ENCODE measurements at regions not wholly inside any gene's neighbourhood (a gene's known extent, or its start where the extent isn't known, plus 50 kb on each side); places are given as distances from the start of the nearest gene placed in this dataset.

GRCh38 chr2:185240796-185241195 lies 497.8 kb upstream of the FSIP2 start:
- TF ChIP-seq HCFC1 (IDR thresholded peaks at IDR 0.05; ENCODE audit: low read depth, low read length) (no peak), CTCF (IDR thresholded peaks at IDR 0.05 in 2 of 3, conservative IDR thresholded peaks at IDR 0.05 in 1 of 3; ENCODE audit: insufficient read depth in 2 of 3, low read depth in 1 of 3, low read length in 3 of 3) (no peak), PHF20 (IDR thresholded peaks at IDR 0.05; ENCODE audit: partially characterized antibody) (no peak), USF2 (CRISPR knock-in tag; IDR thresholded peaks at IDR 0.05) (no peak), ZNF274 (IDR thresholded peaks at IDR 0.05; ENCODE audit: borderline replicate concordance, low read depth, low read length) (no peak), POLR2AphosphoS5 (IDR thresholded peaks at IDR 0.05; ENCODE audit: control insufficient read depth, insufficient read depth, low read depth, low read length) (no peak), ZNF316 (IDR thresholded peaks at IDR 0.05) (no peak), ZBTB43 (CRISPR knock-in tag; IDR thresholded peaks at IDR 0.05) (no peak), ZNF347 (CRISPR knock-in tag; IDR thresholded peaks at IDR 0.05; ENCODE audit: low read depth) (no peak), RCOR1 (IDR thresholded peaks at IDR 0.05; ENCODE audit: borderline replicate concordance in 1 of 2, low read depth in 2 of 2, low read length in 2 of 2) (no peak), ZKSCAN1 (IDR thresholded peaks at IDR 0.05; ENCODE audit: low read depth, low read length) (no peak), KDM4B (IDR thresholded peaks at IDR 0.05; ENCODE audit: borderline replicate concordance in 2 of 2, low read depth in 1 of 2) (no peak), FOXA3 (CRISPR knock-in tag; conservative IDR thresholded peaks at IDR 0.05 in 1 of 2, IDR thresholded peaks at IDR 0.05 in 1 of 2) (no peak), CCNT2 (IDR thresholded peaks at IDR 0.05; ENCODE audit: borderline replicate concordance, extremely low read depth, insufficient read length, low read depth, low read length) (no peak)
